SK-N-MC (cell line): ENCODE measurements at regions not wholly inside any gene's neighbourhood (a gene's known extent, or its start where the extent isn't known, plus 50 kb on each side); places are given as distances from the start of the nearest gene placed in this dataset.
A peak's percentile ranks its signal among the peaks of the same experiment; 100 is the strongest.
"Not testable (repeated sequence)": the region's sequence is repeated elsewhere in the genome, so short reads cannot be mapped to it uniquely, and the experiment has no call there.

Source experiments
- DNase-seq: peaks from one replicate; pipeline ENCODE4 v3.0.0-alpha.2; 2011; ENCODE audit warnings: low read depth, low spot score
- H3K27ac ChIP-seq: fragments of 200-600 bp; sonication (generic); 2 replicates; pipeline ENCODE4 v1.5.1; 2016; ENCODE audit warnings: mixed run types
- H3K36me3 ChIP-seq: fragments of 200-600 bp; sonication (generic); 2 replicates; pipeline ENCODE4 v1.6.1; 2017; ENCODE audit warnings: antibody characterized with exemption, low read length, mixed read lengths; ENCODE audit not compliant: insufficient read depth
- H3K4me3 ChIP-seq: fragments of 200-600 bp; sonication (generic); 2 replicates; pipeline ENCODE4 v1.5.1; 2016
- H3K9ac ChIP-seq: fragments of 200-600 bp; sonication (generic); 2 replicates; pipeline ENCODE4 v1.8.0; 2017; ENCODE audit warnings: mixed run types, mixed read lengths; ENCODE audit not compliant: insufficient read length
- H3K9me3 ChIP-seq: fragments of 200-600 bp; sonication (generic); 2 replicates; pipeline ENCODE4 v1.6.1; 2017; ENCODE audit warnings: low read depth, mild to moderate bottlenecking, antibody characterized with exemption, low read length, moderate library complexity, mixed read lengths
- EZH2 ChIP-seq: fragments of 200-600 bp; sonication (generic); IDR thresholded peaks from one replicate; pipeline ENCODE4 v1.6.1; 2017; ENCODE audit warnings: antibody characterized with exemption
- FOXP2 ChIP-seq: optimal IDR thresholded peaks from 2 replicates; pipeline ENCODE3; 2011; ENCODE audit warnings: mild to moderate bottlenecking, moderate library complexity; ENCODE audit not compliant: insufficient read depth; ENCODE audit errors: extremely low read length, control extremely low read depth
- POLR2AphosphoS5 ChIP-seq: IDR thresholded peaks from 2 replicates; pipeline ENCODE4 v1.6.1; 2012; ENCODE audit warnings: mild to moderate bottlenecking, low read depth, low read length, borderline replicate concordance

GRCh38 chr6:147979966-147980365 is 362.7 kb upstream of the SASH1 start:
- no peak for TF ChIP-seq EZH2
- TF ChIP-seq POLR2AphosphoS5 = no peak
- TF ChIP-seq FOXP2 = no peak
- Histone ChIP-seq H3K27ac (no peak overlapping the region), H3K4me3 (no peak overlapping the region), H3K9me3 (no peaks in the 10 kb centered on the region), H3K9ac (no peak overlapping the region), H3K36me3 (no peaks in the 10 kb centered on the region)
- DNase-seq = no peak

- Histone ChIP-seq H3K9ac (peak overlapping the region; percentile 2), H3K4me3 (no peak overlapping the region), H3K9me3 (no peaks in the 10 kb centered on the region), H3K36me3 (no peaks in the 10 kb centered on the region), H3K27ac (no peak overlapping the region)
- DNase-seq = no peak
- TF ChIP-seq EZH2 = no peak
Observed at GRCh38 chr6:147983581-147984366, 358.9 kb upstream of the SASH1 start.

- Histone ChIP-seq H3K27ac (no peak overlapping the region), H3K4me3 (no peak overlapping the region), H3K9ac (no peak overlapping the region), H3K36me3 (no peaks in the 10 kb centered on the region), H3K9me3 (no peaks in the 10 kb centered on the region)
- TF ChIP-seq EZH2 (no peak), POLR2AphosphoS5 (no peak), FOXP2 (no peak)
- DNase-seq = no peak
Observed at GRCh38 chr6:147986846-147987245, 355.8 kb upstream of the SASH1 start.

- DNase-seq = no peak
- Histone ChIP-seq H3K36me3 (no peaks in the 10 kb centered on the region), H3K9ac (no peak overlapping the region), H3K27ac (no peak overlapping the region), H3K4me3 (no peak overlapping the region), H3K9me3 (no peaks in the 10 kb centered on the region)
- TF ChIP-seq POLR2AphosphoS5 = no peak
- no peak for TF ChIP-seq FOXP2
- TF ChIP-seq EZH2 = no peak
Observed at GRCh38 chr6:147990159-147990558, 352.5 kb upstream of the SASH1 start.

- H3K27ac ChIP-seq = no peak overlapping the region
- no peak overlapping the region for H3K9ac ChIP-seq
- no peak for TF ChIP-seq POLR2AphosphoS5
- TF ChIP-seq EZH2 = no peak
- TF ChIP-seq FOXP2 = no peak
- DNase-seq = no peak
- H3K9me3 ChIP-seq = no peaks in the 10 kb centered on the region
- no peak overlapping the region for H3K4me3 ChIP-seq
- H3K36me3 ChIP-seq = no peaks in the 10 kb centered on the region
Observed at GRCh38 chr6:147991961-147992360, 350.7 kb upstream of the SASH1 start.

GRCh38 chr6:147999001-147999540 is 343.6 kb upstream of the SASH1 start:
- DNase-seq = no peak
- no peak overlapping the region for H3K9ac ChIP-seq
- H3K9me3 ChIP-seq = no peaks in the 10 kb centered on the region
- no peak overlapping the region for H3K27ac ChIP-seq
- H3K4me3 ChIP-seq = no peak overlapping the region
- no peaks in the 10 kb centered on the region for H3K36me3 ChIP-seq
- TF ChIP-seq EZH2 = no peak
- no peak for TF ChIP-seq POLR2AphosphoS5
- TF ChIP-seq FOXP2 = no peak

- Histone ChIP-seq H3K4me3 (no peak overlapping the region), H3K27ac (no peak overlapping the region), H3K36me3 (no peaks in the 10 kb centered on the region), H3K9me3 (no peaks in the 10 kb centered on the region), H3K9ac (no peak overlapping the region)
- no peak for DNase-seq
- TF ChIP-seq FOXP2 (no peak), POLR2AphosphoS5 (no peak), EZH2 (no peak)
Observed at GRCh38 chr6:148001844-148002642, 340.6 kb upstream of the SASH1 start.

- no peaks in the 10 kb centered on the region for H3K9me3 ChIP-seq
- no peak for DNase-seq
- TF ChIP-seq EZH2 (no peak), FOXP2 (no peak), POLR2AphosphoS5 (no peak)
- no peak overlapping the region for H3K27ac ChIP-seq
- H3K4me3 ChIP-seq = no peak overlapping the region
- no peak overlapping the region for H3K9ac ChIP-seq
- no peaks in the 10 kb centered on the region for H3K36me3 ChIP-seq
Observed at GRCh38 chr6:148004651-148005050, 338.0 kb upstream of the SASH1 start.

- H3K9ac ChIP-seq = no peak overlapping the region
- H3K27ac ChIP-seq = no peak overlapping the region
- H3K9me3 ChIP-seq = no peaks in the 10 kb centered on the region
- no peak overlapping the region for H3K4me3 ChIP-seq
- DNase-seq = no peak
- H3K36me3 ChIP-seq = no peaks in the 10 kb centered on the region
- TF ChIP-seq FOXP2 (no peak), POLR2AphosphoS5 (no peak), EZH2 (no peak)
Observed at GRCh38 chr6:148005806-148006205, 336.8 kb upstream of the SASH1 start.

GRCh38 chr6:148010516-148010915 is 332.1 kb upstream of the SASH1 start:
- not testable (repeated sequence) for H3K36me3 ChIP-seq, H3K4me3 ChIP-seq, H3K9ac ChIP-seq, H3K27ac ChIP-seq, DNase-seq, H3K9me3 ChIP-seq
